Fibroblast of peridontal ligament (primary cell): ENCODE measurements at regions not wholly inside any gene's neighbourhood (a gene's known extent, or its start where the extent isn't known, plus 50 kb on each side); places are given as distances from the start of the nearest gene placed in this dataset.
A peak's percentile ranks its signal among the peaks of the same experiment; 100 is the strongest.
"Not testable (repeated sequence)": the region's sequence is repeated elsewhere in the genome, so short reads cannot be mapped to it uniquely, and the experiment has no call there.

Experiments
- DNase-seq: peaks from one replicate; pipeline ENCODE4 v3.0.0-alpha.2; 2010; ENCODE audit errors: extremely low read depth

DNA sequence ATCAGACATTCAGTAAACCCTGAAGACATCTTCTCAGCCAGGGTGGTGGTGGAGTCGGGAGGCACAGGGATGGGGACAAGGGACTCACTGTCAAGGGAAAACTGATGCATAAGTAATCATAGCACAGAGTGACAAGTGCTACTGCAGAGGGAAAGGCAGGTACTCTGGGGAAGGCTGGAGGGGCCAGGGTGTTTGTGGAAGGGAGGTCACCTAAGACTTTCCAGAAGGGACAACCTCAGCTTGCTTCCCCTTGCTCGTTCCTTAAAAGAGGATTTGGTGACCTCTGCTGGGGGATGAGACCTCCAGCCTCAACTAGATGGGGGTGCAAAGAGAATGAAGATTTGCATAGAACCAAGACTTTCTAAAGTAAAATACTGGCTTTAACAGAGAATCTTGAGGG is 99.5 kb downstream of the SLC4A3 start:
- no peak for DNase-seq

DNA sequence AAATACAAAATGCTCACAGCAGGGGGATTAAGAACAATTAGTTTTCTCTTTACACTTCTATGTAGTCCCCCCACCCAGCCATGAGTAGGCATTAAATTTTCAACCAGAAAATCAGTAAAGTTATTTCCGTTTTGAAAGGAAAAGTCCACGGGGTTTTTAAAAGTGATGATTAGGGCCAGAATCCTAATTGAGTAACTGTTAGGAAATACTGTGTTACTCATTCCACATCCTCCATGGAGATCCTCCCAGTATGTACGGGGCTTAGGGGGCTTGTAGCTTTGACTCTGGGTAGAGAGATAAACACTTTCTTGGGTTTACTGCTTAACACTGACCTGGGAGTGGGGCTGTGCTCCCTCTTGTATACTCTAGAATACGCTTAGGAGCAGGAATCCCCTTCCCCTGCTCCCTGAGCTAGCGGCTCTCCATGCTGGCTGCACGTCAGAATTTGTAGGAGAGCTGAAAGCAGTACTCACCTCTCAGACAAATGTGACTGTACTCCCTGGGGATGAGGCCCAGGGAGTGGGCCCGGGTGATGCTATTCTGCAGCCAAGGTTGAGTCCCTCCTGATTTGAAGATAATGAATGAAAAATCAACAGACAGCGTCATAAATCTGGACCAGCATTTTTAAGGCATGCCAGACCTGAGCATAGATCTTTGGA is 100.5 kb downstream of the SLC4A3 start:
- DNase-seq: no peak

DNA sequence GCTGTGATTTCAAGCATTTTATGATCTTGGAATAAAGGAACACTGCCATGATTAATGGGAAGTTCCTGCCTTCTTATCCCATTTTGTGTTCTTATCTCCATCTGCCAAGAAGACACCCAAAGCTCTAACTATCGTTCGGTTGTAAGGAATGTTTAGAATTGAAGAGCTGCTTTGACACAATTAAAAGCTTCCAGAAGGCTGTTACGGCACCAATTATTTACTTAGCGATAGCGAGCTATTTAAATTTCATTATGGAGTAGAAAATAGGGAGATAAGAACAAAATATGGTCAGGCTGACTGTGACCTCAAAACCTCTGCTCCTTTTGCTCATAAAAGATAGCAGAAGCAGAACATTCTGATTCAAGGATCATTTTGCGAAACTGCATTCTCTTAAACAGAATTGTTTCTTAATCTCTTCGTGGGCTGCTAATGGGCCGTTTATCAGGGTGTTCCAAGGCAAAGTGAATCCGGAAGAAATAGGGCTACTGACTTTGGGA is 101.6 kb downstream of the SLC4A3 start:
- no peak for DNase-seq

DNA sequence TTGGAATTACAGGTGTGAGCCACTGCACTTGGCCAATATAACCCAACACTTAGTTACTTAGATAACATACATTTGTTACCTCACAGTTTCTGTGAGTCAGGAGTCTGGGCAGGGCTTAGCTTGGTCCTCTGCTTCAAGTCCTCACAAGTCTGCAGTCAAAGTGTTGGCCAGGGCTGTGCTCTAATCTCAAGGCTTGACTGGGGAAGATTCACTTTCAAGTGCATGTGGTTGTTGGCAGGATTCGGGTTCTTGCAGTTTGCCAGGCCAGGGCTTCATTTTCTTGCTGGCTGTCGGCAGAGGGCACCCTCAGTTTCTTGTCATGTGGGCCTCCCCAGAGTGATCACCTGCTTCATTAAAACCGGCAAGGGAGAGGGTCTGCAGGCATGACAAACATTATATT is 103.7 kb downstream of the SLC4A3 start:
- DNase-seq: no peak

DNA sequence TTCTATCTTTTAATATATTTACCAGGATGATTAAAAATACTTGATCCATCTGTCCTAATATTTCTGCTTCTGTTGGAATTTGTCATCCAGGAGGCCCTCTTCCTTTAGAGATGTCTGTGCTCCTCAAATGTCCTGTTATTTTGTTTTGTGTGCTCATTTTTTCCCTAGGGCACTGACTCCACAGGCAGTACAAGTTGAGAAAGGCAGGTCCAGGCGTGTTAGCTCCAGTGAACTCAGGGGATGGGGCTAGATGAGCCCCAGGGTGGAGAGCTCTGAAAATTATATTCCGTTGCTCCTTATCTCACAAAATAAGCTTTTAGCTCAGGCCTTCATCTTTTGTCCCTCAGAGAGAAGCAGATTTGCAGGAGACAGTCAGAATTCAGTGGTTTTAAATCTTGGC is 105.7 kb downstream of the SLC4A3 start:
- DNase-seq: no peak

DNA sequence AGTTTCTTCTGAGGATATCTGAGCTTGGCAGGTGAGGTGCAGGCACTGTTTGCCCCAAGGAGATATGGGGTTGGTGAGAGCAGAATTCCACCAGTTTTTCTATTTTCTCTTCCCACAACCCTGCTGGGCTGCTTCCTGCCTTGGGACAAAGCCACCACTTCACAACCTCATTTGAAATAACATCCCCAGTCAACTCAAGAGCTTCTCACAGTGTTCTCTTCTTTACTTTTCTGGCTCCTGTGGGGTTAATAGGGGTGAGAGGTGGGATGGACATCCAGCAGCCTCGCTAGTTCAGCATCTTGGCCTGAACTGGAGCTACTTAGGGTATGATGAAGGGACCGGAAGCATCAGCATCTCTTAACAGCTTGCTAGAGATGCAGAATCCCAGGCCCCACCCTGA is 106.3 kb downstream of the SLC4A3 start:
- no peak for DNase-seq

DNA sequence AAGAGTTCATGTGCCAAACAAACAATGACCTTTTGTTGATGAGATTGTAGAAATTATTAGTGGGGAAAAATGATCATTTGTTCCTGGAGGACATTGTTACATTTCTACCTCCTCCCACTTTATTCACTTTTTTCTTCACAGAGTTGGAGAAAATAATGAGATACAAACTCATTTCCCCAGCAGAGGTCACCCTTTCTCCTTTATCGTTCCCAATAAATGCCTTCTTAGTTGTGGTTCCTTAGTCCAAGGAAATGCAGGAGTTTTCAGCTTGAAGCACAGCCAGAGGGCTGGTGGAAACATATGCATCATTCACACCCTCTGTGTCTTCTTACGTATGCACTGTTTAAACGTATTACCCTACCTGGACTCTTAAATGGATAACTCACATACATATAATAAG is 108.8 kb downstream of the SLC4A3 start:
- DNase-seq: peak; percentile 85

DNA sequence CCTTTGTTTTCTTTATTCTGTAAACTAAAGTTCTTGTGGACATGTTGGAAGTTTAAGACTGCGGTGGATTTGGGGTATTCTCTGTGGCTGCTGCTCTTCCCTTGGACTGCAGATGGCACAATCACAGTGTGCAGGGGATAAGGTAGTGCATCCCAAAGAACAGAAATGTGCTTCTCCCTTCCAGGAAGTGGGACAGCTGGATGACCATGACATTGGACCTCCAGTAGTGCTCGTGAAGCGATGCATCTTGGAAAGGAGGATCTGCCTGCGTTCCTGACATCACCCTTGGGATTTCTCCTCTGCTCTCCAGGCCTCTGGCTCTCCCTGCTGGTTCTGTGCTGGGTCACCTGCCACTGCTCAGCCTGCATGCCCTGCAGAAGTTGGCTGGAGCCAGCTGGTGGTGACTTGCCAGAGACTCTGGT is 109.9 kb downstream of the SLC4A3 start:
- DNase-seq: peak; percentile 36

DNA sequence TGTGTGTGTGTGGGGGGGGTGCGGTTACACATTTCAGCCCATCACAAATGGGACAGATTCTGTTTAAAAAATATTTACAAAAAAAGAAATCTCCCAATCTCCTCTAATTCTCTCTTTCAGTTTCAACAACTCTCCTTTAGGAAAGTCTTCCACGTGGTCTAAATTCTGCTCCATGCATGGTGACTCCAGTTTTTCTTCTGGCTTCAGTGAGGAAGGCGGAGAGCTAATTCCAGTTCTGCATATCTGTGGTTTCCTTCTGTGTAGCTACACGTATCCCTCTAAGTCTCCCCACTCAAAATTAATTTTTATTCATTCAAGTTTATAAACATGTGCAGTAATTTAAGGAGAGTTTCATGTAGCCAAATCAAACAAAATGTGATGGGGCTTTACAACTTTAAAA is 111.6 kb downstream of the SLC4A3 start:
- DNase-seq: peak; percentile 55

DNA sequence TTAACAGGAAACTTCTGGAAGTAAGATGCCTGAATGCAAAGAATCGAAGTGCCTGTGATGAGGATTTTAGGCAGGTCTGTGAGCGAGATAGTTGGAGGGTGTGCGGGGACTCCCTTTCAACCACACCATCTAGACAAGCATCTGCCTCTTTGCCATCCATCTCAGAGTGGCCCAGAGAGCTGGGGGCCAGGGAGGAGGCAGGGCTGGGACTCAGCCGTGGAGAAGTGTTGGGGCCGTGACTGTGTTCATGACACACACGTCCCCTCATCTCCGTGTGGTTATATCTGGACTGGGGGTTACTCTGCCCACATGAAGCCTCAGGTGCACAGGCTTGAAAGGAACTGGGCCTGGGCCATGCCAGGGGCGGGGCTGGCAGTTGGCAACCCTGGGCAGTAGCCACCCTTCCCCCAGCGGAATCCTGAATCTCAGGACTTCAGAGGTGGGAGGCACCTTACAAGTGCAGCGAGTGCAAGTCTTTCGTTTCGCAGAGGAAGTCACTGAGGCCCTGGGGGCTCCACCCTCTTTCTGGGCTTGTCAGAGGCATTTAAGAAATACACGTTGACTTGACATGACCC is 112.5 kb downstream of the SLC4A3 start:
- no peak for DNase-seq

DNA sequence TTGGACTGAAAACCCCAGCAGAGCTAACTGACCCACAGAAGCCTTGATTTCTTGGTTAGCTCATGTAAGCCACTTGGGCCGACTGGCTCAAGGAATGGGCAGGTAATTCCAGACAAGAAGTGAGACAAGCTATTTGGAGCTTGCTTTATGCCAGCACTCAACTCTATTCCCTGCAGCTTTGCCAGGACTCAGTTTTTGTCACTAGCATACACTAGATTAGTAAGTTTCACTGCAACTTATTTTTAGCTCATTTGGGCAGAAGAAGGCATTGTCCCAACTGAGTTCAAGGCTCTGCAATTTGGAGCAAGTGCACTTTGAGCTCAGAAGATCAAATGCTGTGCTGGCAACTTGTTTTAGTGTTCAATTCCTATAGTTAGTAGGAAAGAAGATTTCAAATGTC is 116.1 kb downstream of the SLC4A3 start:
- DNase-seq: no peak

DNA sequence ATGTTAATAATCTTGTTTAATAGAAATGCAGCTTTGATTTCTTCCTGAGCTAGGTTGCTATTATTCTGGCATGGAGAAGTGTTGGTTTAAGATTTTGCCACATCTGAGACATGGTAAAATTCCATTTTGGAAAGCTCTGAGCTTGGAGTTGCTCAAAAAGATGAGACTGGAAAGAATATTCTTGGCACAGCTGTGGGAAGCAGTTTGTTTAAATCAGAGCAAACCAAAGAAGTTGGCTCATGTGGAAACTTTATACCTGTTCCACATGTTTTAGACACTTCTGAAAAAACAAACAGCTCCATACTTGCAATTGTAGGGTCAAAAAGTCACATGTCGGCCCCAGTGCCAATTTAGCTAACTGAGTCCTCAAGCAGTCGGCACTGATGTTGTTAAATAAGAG is 116.6 kb downstream of the SLC4A3 start:
- no peak for DNase-seq

DNA sequence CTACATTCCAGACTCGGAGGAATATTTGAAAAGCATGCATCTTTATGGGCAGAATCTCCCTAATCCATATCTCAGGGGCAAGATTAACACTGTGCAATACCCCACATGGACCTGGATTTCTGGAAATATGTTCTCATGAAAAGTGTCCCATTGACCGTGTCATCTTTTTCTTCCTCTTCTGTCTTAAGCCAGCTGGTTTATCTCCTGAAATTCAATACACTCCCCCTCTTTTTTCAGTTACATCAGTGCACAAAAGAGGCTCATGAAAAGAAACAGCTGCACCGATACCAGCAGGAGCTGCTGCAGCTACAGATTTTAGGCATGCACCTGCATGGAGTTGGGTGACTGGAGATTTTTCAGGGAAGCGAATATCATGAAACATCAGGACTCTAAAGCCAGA is 117.2 kb downstream of the SLC4A3 start:
- no peak for DNase-seq

DNA sequence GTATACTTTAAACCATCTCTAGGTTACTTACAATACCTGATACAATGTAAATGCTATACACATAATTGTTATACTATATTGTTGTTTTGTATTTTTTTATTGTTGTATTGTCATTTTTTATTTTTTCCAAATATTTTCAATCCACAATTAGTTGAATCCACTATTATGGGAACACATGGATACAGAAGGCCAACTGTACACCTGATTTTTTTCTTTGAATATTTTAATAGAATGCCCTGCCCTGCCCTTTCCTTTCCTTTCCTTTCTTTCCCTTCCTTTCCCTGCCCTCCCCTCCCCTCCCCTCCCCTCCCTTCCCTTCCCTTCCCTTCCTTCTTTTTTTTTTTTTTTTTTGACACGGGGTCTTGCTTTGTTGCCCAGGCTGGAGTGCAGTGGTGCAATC is 120.2 kb downstream of the SLC4A3 start:
- no peak for DNase-seq

DNA sequence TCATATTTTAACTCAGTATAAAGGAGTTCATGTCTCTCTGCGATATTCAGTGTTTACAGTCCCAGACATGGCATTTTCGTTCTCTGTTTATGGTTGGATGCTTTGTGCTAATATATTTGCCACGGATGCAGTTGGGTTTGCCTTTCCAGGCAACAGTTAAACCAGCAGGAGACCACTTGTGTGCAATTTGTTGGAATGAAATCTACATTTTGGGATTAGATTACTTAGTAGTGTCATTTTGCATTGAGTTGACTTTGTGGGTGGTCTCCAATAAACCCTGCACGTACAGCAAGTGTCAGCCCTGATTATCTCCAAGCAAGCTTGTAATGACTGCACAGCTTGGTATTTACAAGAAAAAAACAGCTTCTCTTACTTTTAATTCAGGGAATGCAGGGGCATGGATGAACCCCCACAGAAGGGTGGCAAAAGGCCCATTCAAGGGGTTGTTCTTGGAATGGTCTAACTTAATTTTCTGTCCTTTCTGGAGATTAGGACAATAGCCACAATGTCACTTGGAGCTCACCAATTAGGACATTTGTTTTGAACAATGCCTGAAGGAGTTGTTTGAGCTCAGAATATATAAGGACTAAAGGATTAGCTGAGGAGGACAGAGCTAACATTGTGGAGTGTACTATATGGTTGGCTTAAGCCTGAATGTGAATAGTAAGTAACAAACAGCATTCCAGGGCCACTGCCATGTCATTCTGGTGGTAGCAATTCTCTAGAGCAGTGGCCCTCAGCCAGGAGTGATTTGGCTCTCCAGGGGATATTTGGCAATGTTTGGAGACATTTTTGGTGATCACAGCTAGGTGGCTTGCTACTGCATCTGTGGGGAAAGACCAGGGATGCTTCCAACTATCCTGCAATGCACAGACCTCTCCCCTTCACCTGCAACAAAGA is 121.5 kb downstream of the SLC4A3 start:
- DNase-seq: no peak

DNA sequence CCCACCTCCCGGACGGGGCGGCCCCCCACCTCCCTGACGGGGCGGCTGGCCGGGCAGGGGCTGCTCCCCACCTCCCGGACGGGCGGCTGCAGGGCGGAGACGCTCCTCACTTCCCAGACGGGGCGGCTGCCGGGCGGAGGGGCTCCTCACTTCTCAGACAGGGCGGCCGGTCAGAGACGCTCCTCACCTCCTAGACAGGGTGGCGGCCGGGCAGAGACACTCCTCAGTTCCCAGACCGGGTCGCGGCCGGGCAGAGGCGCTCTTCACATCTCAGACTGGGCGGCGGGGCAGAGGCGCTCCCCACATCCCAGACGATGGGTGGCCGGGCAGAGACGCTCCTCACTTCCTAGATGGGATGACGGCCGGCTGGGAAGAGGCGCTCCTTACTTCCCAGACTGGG is 123.7 kb downstream of the SLC4A3 start:
- not testable (repeated sequence) for DNase-seq

DNA sequence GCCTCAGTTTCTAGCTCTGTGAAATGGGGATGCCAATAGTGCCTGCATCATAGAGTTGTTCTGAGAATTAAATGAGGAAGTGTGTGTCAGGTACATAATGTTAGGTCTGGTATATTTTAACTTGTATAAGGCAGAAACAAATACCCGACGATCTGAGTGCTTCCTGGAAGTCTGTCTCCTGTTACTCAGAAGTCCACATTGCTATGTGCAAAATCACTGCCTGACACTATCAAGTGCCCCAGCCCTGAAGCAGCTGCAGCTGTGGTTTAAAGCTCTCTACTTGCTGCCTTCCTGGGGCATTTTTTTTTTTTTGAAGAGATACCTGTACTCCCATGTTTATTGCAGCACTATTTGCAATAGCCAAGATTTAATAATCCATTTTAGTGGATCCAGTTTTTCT is 125.3 kb downstream of the SLC4A3 start:
- no peak for DNase-seq

DNA sequence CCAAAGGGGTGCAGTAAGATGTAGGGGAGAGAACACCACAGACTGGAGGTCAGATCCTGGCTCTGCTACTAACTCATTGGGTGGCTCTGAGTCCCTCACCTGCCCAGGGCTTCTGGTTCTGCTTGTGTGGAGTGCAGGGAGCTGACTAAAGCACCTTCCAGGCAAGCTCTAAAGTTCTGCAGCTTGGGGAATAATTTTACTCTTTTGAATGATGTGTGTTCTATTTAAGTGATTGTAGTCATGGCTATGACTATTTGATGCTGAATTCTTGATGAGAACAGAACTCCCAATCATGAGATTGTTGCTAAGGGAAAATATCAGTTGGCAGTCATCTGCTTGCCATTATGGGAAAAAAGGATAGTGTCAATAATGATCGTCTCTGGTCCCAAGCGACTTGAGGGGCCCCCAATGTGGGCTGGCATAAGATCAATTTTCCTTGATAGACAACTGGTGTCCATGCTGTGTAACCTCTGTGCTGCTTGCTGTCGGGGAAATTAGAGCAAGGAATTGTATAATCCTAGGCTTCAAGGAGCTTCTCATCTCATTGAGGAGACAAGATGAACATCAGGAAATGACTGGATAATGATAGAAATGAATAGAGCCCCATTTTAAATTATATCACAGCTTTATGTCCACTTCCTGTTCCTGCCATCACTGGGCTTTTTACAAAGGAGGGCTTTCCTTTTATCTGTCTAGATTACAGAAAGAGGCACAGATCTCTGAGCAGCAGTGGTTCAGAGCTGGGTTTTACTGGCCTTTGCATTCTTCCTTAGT is 131.7 kb downstream of the SLC4A3 start:
- DNase-seq: no peak

DNA sequence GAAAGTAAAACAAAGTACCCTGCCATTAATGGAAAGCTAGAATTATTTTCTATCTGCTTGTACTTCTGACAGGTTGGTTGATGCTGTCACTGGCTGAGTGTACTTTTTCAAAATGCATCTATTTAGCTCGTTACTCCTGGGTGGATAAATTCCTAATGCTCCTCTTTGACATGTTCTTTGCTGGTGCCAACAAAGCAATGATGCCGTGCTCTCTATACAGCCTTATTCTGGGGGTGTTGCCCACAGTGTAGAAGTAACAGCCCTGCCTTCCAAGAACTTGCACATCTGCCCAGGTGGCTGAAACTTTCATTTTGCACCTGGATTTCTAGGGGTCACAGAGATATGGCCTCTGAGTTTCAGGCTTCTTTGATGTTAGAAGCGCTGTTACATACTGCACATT is 132.4 kb downstream of the SLC4A3 start:
- no peak for DNase-seq

DNA sequence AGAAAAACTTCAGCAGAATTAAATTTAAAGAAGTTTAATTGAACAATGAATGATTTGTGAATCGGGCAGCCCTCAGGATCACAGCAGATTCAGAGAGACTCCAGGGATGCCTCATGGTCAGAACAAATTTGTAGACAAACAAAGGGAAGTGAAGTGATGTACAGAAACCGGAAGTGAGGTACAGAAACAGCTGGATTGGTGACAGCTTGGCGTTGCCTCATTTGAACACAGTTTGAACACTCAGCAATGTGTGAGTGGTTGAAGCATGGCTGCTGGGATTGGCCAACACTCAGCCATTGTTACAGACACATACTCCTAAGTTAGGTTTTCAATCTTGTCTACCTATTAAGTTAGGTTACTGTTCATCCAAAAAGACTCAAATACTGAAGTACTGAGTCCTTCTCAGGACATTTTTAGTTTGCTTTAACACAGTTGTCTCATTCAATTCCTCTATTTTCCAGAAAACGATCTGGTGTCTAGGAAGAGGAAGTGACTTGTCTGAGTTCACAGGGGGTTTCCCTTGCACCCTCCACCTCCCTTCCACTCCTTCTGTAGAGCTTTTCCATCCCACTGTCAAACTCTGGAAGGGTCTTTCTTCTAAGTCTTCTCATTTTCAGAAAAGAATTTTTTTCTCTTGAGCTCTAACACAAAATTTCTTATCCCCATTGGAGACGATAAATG is 137.9 kb downstream of the SLC4A3 start:
- DNase-seq: no peak

DNA sequence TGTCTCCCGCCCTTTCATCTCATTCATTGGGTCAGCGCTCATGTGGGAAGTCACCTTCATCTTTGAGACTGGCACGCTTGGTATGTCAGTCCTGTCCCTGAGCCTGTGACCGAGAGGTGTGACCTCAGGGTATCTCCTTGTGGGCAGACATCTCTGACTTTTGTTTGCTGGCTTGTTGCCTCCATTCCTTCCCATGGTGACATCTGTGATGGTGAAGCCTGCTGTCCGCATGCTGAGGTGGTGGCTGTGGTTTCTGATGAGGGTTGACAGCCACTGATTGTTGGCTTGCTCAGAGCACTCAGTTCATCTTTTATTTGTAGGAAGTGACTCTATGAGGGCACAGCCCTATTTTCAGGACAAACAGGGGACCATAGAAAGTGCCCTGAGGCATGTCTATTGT is 139.2 kb downstream of the SLC4A3 start:
- no peak for DNase-seq
